NCI-H146 (cell line): ENCODE measurements at regions not wholly inside any gene's neighbourhood (a gene's known extent, or its start where the extent isn't known, plus 50 kb on each side); places are given as distances from the start of the nearest gene placed in this dataset.

Experiments used
- DNase-seq: peaks from one replicate; lab custom pipeline; 2025; lab: John Stamatoyannopoulos, UW

- no peak for DNase-seq
Measured at GRCh38 chr17:69605571-69605970, 191.1 kb downstream of the MAP2K6 start.

- DNase-seq = no peak
Measured at GRCh38 chr17:69606142-69606800, 191.8 kb downstream of the MAP2K6 start.

- peak; percentile 44 for DNase-seq
Measured at GRCh38 chr17:69607162-69607834, 192.8 kb downstream of the MAP2K6 start.

GRCh38 chr17:69608141-69608540, 193.6 kb downstream of the MAP2K6 start:
- DNase-seq = no peak

- DNase-seq = no peak
Measured at GRCh38 chr17:69608808-69609472, 194.4 kb downstream of the MAP2K6 start.

- no peak for DNase-seq
Measured at GRCh38 chr17:69609473-69610305, 195.2 kb downstream of the MAP2K6 start.

GRCh38 chr17:69620363-69620762, 205.9 kb downstream of the MAP2K6 start:
- no peak for DNase-seq

- DNase-seq = no peak
Measured at GRCh38 chr17:69625474-69625873, 211.0 kb downstream of the MAP2K6 start.

- DNase-seq = no peak
Measured at GRCh38 chr17:69630056-69630635, 215.6 kb downstream of the MAP2K6 start.

GRCh38 chr17:69634844-69635243, 220.3 kb downstream of the MAP2K6 start:
- no peak for DNase-seq

GRCh38 chr17:69637446-69638156, 223.1 kb downstream of the MAP2K6 start:
- DNase-seq = no peak

- no peak for DNase-seq
Measured at GRCh38 chr17:69639096-69639495, 224.6 kb downstream of the MAP2K6 start.

- DNase-seq = no peak
Measured at GRCh38 chr17:69640073-69640472, 225.6 kb downstream of the MAP2K6 start.

GRCh38 chr17:69643686-69644085, 229.2 kb downstream of the MAP2K6 start:
- DNase-seq = no peak

- no peak for DNase-seq
Measured at GRCh38 chr17:69646729-69647128, 232.2 kb downstream of the MAP2K6 start.

GRCh38 chr17:69650881-69651280, 236.4 kb downstream of the MAP2K6 start:
- no peak for DNase-seq

GRCh38 chr17:69651921-69652320, 237.4 kb downstream of the MAP2K6 start:
- DNase-seq = no peak

GRCh38 chr17:69654981-69655855, 240.7 kb downstream of the MAP2K6 start:
- no peak for DNase-seq

GRCh38 chr17:69655902-69656301, 241.4 kb downstream of the MAP2K6 start:
- no peak for DNase-seq

GRCh38 chr17:69669441-69670178, 255.1 kb downstream of the MAP2K6 start:
- no peak for DNase-seq
